Erythroblast (primary cell): ENCODE measurements at regions not wholly inside any gene's neighbourhood (a gene's known extent, or its start where the extent isn't known, plus 50 kb on each side); places are given as distances from the start of the nearest gene placed in this dataset.
"Not testable (repeated sequence)": the region's sequence is repeated elsewhere in the genome, so short reads cannot be mapped to it uniquely, and the experiment has no call there.

Experiments used
- GATA1 ChIP-seq: IDR thresholded peaks from 2 replicates; pipeline ENCODE4 v1.6.1; 2011; ENCODE audit warnings: low read depth, mild to moderate bottlenecking, control low read depth, low read length, moderate library complexity
- POLR2A ChIP-seq: IDR thresholded peaks from 2 replicates; pipeline ENCODE4 v1.6.1; 2011; ENCODE audit warnings: mild to moderate bottlenecking, low read length

DNA sequence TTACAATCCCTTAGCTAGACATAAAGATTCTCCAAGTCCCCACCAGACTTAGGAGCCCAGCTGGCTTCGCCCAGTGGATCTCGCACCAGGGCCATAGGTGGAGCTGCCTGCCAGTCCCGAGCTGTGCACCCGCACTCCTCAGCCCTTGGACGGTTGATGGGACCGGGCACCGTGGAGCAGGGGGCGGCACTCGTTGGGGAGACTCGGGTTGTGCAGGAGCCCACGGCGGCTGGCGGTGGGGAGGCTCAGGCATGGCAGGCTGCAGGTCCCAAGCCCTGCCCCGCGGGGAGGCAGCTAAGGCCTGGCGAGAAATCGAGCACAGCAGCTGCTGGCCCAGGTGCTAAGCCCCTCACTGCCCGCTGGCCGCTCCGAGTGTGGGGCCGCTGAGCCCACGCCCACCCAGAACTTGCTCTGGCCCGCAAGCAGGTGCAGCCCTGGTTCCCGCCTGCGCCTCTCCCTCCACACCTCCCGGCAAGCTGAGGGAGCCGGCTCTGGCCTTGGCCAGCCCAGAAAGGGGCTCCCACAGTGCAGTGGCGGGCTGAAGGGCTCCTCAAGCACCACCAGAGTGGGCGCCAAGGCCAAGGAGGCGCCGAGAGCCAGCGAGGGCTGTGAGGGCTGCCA lies 275.0 kb upstream of the PDE3A start:
- TF ChIP-seq POLR2A, GATA1: not testable (repeated sequence)
